ENCODE measurements at regions not wholly inside any gene's neighbourhood (a gene's known extent, or its start where the extent isn't known, plus 50 kb on each side); places are given as distances from the start of the nearest gene placed in this dataset.

- no peak overlapping the region for H3K4me3 ChIP-seq (replicated peaks in 1 of 2; ENCODE audit: low read depth in 1 of 2, low read length in 2 of 2)
- peaks cover 0 to 11% of the 10 kb centered on the region in 2 experiments; a peak in 2 of 4 replicates for H3K4me1 ChIP-seq (ENCODE audit: control insufficient read depth in 1 of 2, insufficient read depth in 2 of 2, low read length in 2 of 2)
- POLR2A ChIA-PET = no interaction called here
- H3K36me3 ChIP-seq (ENCODE audit: control insufficient read depth in 1 of 2, insufficient read depth in 2 of 2, low read length in 2 of 2) = no peaks in the 10 kb centered on the region
- peaks cover 4% of the 10 kb centered on the region; the same call in 1 of the 2 replicates for H3K9me2 ChIP-seq (ENCODE audit: insufficient read depth)
- no peak overlapping the region for H3K27ac ChIP-seq (ENCODE audit: low read depth, low read length)
- intact Hi-C loops (cut with micrococcal nuclease) = no loop called here
- H3K79me2 ChIP-seq (ENCODE audit: insufficient read depth, low read length) = no peaks in the 10 kb centered on the region
- H4K20me1 ChIP-seq (ENCODE audit: insufficient read depth) = no peaks in the 10 kb centered on the region
- H3K9ac ChIP-seq (ENCODE audit: low read length) = no peak overlapping the region
- CTCF ChIA-PET = no interaction called here
- H2AFZ ChIP-seq (ENCODE audit: low read depth, low read length, poor library complexity, severe bottlenecking) = no peak overlapping the region
- DNase-seq (ENCODE audit: low read depth, low spot score) (no peak), ATAC-seq (no peak)
- TF ChIP-seq, protein P1, sequence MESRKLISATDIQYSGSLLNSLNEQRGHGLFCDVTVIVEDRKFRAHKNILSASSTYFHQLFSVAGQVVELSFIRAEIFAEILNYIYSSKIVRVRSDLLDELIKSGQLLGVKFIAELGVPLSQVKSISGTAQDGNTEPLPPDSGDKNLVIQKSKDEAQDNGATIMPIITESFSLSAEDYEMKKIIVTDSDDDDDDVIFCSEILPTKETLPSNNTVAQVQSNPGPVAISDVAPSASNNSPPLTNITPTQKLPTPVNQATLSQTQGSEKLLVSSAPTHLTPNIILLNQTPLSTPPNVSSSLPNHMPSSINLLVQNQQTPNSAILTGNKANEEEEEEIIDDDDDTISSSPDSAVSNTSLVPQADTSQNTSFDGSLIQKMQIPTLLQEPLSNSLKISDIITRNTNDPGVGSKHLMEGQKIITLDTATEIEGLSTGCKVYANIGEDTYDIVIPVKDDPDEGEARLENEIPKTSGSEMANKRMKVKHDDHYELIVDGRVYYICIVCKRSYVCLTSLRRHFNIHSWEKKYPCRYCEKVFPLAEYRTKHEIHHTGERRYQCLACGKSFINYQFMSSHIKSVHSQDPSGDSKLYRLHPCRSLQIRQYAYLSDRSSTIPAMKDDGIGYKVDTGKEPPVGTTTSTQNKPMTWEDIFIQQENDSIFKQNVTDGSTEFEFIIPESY (IDR thresholded peaks at IDR 0.05; ENCODE audit: extremely low read depth, insufficient replicate concordance, low read length) = no peak
- TF ChIP-seq RAD21 (IDR thresholded peaks at IDR 0.05; ENCODE audit: low read depth) (no peak), FOSL1 (IDR thresholded peaks at IDR 0.05; ENCODE audit: low read depth) (no peak), SP1 (IDR thresholded peaks at IDR 0.05; ENCODE audit: low read depth) (no peak), POLR2AphosphoS5 (IDR thresholded peaks at IDR 0.05; ENCODE audit: low read depth, low read length) (no peak), SRF (IDR thresholded peaks at IDR 0.05; ENCODE audit: low read depth) (no peak), CBX3 (IDR thresholded peaks at IDR 0.05; ENCODE audit: low read depth) (no peak), EGR1 (IDR thresholded peaks at IDR 0.05; ENCODE audit: low read depth) (no peak), SIN3A (IDR thresholded peaks at IDR 0.05; ENCODE audit: low read depth) (no peak), YY1 (IDR thresholded peaks at IDR 0.05; ENCODE audit: extremely low read depth, insufficient replicate concordance, low read depth, low read length) (no peak), ZNF274 (IDR thresholded peaks at IDR 0.05; ENCODE audit: low read depth, low read length) (no peak), JUND (IDR thresholded peaks at IDR 0.05) (no peak), ATF3 (IDR thresholded peaks at IDR 0.05) (no peak)
- TF ChIP-seq, protein P2, sequence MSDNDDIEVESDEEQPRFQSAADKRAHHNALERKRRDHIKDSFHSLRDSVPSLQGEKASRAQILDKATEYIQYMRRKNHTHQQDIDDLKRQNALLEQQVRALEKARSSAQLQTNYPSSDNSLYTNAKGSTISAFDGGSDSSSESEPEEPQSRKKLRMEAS (IDR thresholded peaks at IDR 0.05) = no peak
- TF ChIP-seq, protein P3, sequence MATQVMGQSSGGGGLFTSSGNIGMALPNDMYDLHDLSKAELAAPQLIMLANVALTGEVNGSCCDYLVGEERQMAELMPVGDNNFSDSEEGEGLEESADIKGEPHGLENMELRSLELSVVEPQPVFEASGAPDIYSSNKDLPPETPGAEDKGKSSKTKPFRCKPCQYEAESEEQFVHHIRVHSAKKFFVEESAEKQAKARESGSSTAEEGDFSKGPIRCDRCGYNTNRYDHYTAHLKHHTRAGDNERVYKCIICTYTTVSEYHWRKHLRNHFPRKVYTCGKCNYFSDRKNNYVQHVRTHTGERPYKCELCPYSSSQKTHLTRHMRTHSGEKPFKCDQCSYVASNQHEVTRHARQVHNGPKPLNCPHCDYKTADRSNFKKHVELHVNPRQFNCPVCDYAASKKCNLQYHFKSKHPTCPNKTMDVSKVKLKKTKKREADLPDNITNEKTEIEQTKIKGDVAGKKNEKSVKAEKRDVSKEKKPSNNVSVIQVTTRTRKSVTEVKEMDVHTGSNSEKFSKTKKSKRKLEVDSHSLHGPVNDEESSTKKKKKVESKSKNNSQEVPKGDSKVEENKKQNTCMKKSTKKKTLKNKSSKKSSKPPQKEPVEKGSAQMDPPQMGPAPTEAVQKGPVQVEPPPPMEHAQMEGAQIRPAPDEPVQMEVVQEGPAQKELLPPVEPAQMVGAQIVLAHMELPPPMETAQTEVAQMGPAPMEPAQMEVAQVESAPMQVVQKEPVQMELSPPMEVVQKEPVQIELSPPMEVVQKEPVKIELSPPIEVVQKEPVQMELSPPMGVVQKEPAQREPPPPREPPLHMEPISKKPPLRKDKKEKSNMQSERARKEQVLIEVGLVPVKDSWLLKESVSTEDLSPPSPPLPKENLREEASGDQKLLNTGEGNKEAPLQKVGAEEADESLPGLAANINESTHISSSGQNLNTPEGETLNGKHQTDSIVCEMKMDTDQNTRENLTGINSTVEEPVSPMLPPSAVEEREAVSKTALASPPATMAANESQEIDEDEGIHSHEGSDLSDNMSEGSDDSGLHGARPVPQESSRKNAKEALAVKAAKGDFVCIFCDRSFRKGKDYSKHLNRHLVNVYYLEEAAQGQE (IDR thresholded peaks at IDR 0.05; ENCODE audit: low read depth) = no peak
- TF ChIP-seq, protein P4, sequence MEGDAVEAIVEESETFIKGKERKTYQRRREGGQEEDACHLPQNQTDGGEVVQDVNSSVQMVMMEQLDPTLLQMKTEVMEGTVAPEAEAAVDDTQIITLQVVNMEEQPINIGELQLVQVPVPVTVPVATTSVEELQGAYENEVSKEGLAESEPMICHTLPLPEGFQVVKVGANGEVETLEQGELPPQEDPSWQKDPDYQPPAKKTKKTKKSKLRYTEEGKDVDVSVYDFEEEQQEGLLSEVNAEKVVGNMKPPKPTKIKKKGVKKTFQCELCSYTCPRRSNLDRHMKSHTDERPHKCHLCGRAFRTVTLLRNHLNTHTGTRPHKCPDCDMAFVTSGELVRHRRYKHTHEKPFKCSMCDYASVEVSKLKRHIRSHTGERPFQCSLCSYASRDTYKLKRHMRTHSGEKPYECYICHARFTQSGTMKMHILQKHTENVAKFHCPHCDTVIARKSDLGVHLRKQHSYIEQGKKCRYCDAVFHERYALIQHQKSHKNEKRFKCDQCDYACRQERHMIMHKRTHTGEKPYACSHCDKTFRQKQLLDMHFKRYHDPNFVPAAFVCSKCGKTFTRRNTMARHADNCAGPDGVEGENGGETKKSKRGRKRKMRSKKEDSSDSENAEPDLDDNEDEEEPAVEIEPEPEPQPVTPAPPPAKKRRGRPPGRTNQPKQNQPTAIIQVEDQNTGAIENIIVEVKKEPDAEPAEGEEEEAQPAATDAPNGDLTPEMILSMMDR (IDR thresholded peaks at IDR 0.05 in 2 of 3, conservative IDR thresholded peaks at IDR 0.05 in 1 of 3; ENCODE audit: borderline replicate concordance in 1 of 3, insufficient read depth in 1 of 3, low read depth in 2 of 3, low read length in 2 of 3) = no peak
- no peaks in the 10 kb centered on the region for H3K9me3 ChIP-seq (ENCODE audit: control insufficient read depth in 1 of 2, insufficient read depth in 1 of 2, low read depth in 1 of 2, low read length in 2 of 2)
- no peaks in the 10 kb centered on the region for H3K27me3 ChIP-seq (ENCODE audit: insufficient read depth, low read length)
- BruUV-seq (replicated peaks) = no TSS peak
- RAD21 ChIA-PET (ENCODE audit: low non-redundant PET in 1 of 2, low total read pairs in 2 of 2, uncharacterized antibody in 2 of 2, unreplicated experiment in 2 of 2) = no interaction called here
- no peak overlapping the region for H3K4me2 ChIP-seq (ENCODE audit: low read length)
Measured at GRCh38 chr6:48564036-48564820, 453.2 kb upstream of the PTCHD4 start.
